ENCODE measurements at regions not wholly inside any gene's neighbourhood (a gene's known extent, or its start where the extent isn't known, plus 50 kb on each side); places are given as distances from the start of the nearest gene placed in this dataset.

DNA sequence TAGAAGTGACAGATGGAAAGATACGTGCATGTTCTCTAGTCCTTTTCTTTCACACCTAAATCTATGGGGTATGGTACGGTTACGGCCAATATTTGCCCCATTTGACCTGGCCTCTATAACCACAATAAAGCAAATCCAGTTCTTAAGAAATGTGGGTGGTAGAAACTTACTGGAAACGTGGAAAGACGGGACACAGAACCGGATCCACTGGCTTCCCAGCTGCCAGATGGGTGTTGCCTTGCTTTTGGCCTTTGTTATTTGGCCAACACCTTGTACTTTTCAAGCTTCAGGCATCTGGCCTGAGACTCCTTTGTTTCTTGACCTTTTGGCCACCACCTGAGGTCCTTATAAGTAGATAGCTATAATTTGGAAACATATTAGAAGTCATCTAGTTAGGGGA lies 635.9 kb downstream of the SLC4A3 start:
- Histone ChIP-seq H3K4me3 (no peak overlapping the region), H3K27me3 (no peaks in the 10 kb centered on the region), H3K27ac (no peak overlapping the region), H3K36me3 (no peaks in the 10 kb centered on the region), H3K4me1 (no peaks in the 10 kb centered on the region), H3K9me3 (no peaks in the 10 kb centered on the region)
- intact Hi-C loops (cut with DNase I), result no loop called here
- no peak for DNase-seq (ENCODE audit: extremely low spot score in 2 of 2)
- TF ChIP-seq POLR2AphosphoS5 (IDR thresholded peaks at IDR 0.05; ENCODE audit: insufficient read depth in 1 of 2, low read depth in 1 of 2), result peak in 1 of 2 donors; percentile 17
- TF ChIP-seq, protein P1, sequence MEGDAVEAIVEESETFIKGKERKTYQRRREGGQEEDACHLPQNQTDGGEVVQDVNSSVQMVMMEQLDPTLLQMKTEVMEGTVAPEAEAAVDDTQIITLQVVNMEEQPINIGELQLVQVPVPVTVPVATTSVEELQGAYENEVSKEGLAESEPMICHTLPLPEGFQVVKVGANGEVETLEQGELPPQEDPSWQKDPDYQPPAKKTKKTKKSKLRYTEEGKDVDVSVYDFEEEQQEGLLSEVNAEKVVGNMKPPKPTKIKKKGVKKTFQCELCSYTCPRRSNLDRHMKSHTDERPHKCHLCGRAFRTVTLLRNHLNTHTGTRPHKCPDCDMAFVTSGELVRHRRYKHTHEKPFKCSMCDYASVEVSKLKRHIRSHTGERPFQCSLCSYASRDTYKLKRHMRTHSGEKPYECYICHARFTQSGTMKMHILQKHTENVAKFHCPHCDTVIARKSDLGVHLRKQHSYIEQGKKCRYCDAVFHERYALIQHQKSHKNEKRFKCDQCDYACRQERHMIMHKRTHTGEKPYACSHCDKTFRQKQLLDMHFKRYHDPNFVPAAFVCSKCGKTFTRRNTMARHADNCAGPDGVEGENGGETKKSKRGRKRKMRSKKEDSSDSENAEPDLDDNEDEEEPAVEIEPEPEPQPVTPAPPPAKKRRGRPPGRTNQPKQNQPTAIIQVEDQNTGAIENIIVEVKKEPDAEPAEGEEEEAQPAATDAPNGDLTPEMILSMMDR (IDR thresholded peaks at IDR 0.05), result no peak

DNA sequence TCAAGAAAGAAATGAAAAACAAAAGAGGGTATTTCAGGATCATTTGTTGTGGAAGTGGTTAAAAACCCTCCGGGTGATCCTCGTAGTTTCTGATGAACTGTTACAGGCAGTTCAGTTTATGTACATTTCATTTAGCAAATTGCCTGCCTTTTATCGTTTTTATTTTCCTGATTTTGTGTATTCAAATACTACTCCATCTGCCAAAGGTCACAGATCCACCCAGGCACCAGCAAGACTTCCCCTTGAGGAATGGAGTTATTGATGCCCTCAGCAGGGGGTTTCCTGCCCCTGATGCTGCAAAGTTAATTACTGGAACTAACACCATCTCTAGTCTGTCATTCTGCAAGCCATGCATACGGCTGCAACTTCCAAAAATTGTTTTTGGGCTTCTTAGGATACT lies 641.9 kb downstream of the SLC4A3 start:
- TF ChIP-seq POLR2AphosphoS5 (IDR thresholded peaks at IDR 0.05; ENCODE audit: insufficient read depth in 1 of 2, low read depth in 1 of 2) (no peak), POLR2A (IDR thresholded peaks at IDR 0.05) (no peak)
- TF ChIP-seq, protein P1 (IDR thresholded peaks at IDR 0.05), result no peak
- no peak for DNase-seq (ENCODE audit: extremely low spot score in 2 of 2)
- no peaks in the 10 kb centered on the region for H3K9me3 ChIP-seq
- no peak overlapping the region for H3K27ac ChIP-seq
- H3K4me3 ChIP-seq, result no peak overlapping the region
- no peaks in the 10 kb centered on the region for H3K36me3 ChIP-seq
- H3K4me1 ChIP-seq, result no peaks in the 10 kb centered on the region
- no peaks in the 10 kb centered on the region for H3K27me3 ChIP-seq
- intact Hi-C loops (cut with DNase I), result no loop called here

DNA sequence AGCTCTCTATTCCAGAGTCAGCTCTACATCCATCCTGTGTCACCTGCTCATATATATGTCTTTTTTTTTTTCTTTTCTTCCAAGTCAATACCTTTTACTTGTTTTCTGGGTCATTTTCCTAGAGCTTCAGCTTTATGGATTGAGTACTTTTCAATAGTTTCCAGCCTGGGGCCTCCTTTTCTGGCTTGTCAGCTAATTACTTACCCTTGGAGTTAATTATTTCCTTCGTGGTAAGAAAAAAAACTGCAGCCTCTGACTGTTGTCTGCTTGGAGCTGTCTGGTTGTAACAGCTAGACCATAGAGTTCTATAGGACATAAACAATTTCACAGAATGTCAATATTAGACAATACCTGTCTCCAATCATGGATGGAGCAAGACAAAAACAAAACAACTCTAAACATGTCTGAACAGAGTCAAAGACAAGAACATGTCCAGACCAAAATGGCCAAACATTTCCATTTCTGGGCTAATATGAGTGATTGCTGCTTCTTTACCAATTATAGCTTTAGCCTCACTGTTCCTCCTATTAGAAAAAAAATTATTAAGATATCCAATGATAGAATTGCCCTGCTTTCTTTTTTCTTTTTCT lies 643.1 kb downstream of the SLC4A3 start:
- intact Hi-C loops (cut with DNase I), result no loop called here
- no peak overlapping the region for H3K4me3 ChIP-seq
- TF ChIP-seq POLR2AphosphoS5 (IDR thresholded peaks at IDR 0.05; ENCODE audit: insufficient read depth in 1 of 2, low read depth in 1 of 2) (no peak), POLR2A (IDR thresholded peaks at IDR 0.05) (no peak)
- TF ChIP-seq, protein P1 (IDR thresholded peaks at IDR 0.05), result no peak

DNA sequence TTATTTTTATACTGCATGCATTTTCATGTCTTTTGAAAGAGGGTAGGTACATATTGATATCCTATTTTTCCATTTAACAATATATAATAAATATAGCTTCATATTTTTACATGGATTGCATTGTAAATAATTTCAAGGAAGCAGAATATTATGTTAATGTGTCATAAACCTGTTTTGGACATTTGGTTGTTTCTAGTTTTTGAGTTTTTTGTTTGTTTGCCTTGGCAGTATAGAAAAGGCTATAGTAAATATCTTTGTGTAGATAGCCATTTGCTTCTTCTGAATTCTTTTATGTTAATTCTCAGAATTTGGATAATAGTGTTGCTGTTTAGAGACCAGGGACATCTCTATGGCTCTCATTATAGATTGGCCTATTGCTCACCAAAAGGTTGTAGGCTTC lies 645.2 kb downstream of the SLC4A3 start:
- H3K4me3 ChIP-seq, result no peak overlapping the region
- DNase-seq (ENCODE audit: extremely low spot score in 2 of 2), result no peak
- TF ChIP-seq, protein P1 (IDR thresholded peaks at IDR 0.05), result no peak
- TF ChIP-seq POLR2A (IDR thresholded peaks at IDR 0.05), result no peak
- TF ChIP-seq POLR2AphosphoS5 (IDR thresholded peaks at IDR 0.05; ENCODE audit: insufficient read depth in 1 of 2, low read depth in 1 of 2), result no peak
- no peak overlapping the region for H3K27ac ChIP-seq
- H3K4me1 ChIP-seq, result peaks cover 11% of the 10 kb centered on the region
- intact Hi-C loops (cut with DNase I), result no loop called here
- H3K27me3 ChIP-seq, result no peaks in the 10 kb centered on the region
- H3K36me3 ChIP-seq, result no peaks in the 10 kb centered on the region
- H3K9me3 ChIP-seq, result no peaks in the 10 kb centered on the region

More for the DNA sequence above, 643.1 kb downstream of the SLC4A3 start:
- Histone ChIP-seq H3K9me3 (no peaks in the 10 kb centered on the region), H3K36me3 (no peaks in the 10 kb centered on the region), H3K4me1 (no peaks in the 10 kb centered on the region), H3K27ac (no peak overlapping the region), H3K27me3 (no peaks in the 10 kb centered on the region)
- no peak for DNase-seq (ENCODE audit: extremely low spot score in 2 of 2)

DNA sequence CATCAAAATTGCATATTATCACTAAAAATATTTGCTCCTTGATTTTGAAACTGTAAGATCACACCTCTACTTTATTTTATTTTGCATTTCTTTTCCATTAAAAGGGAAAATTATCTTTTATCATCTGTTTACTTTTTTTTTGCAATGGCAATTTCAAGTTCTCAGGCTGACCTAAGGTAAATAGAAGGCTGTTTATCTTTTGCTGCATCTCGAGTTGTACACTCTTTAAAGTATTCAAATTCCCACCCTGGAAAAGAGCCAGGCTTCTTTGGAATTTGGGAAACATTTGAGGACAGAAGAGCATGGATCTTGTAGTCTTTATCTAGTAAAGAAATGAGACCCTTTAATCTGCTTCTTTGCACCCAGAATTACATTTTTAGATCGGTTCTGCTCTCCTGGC lies 645.7 kb downstream of the SLC4A3 start:
- no peak for DNase-seq (ENCODE audit: extremely low spot score in 2 of 2)
- Histone ChIP-seq H3K27me3 (no peaks in the 10 kb centered on the region), H3K36me3 (no peaks in the 10 kb centered on the region), H3K4me3 (no peak overlapping the region), H3K27ac (no peak overlapping the region), H3K9me3 (no peaks in the 10 kb centered on the region), H3K4me1 (peaks cover 16% of the 10 kb centered on the region)
- intact Hi-C loops (cut with DNase I), result no loop called here
- TF ChIP-seq, protein P1 (IDR thresholded peaks at IDR 0.05), result no peak
- no peak for TF ChIP-seq POLR2AphosphoS5 (IDR thresholded peaks at IDR 0.05; ENCODE audit: insufficient read depth in 1 of 2, low read depth in 1 of 2)
- no peak for TF ChIP-seq POLR2A (IDR thresholded peaks at IDR 0.05)
